HCT116 (cell line): ENCODE measurements at regions not wholly inside any gene's neighbourhood (a gene's known extent, or its start where the extent isn't known, plus 50 kb on each side); places are given as distances from the start of the nearest gene placed in this dataset.

Source experiments
- ATAC-seq: fragments of 200-7000 bp; cut with Tn5 transposase; 2 replicates; pipeline ENCODE4 v1.9.1; 2020; ENCODE audit warnings: mild to moderate bottlenecking, moderate library complexity
- BruUV-seq: library from RNA; stranded (reverse); fragments of 400-500 nt; replicated peaks from 2 replicates; lab custom pipeline; 2021; lab: Mats Ljungman, UMichigan
- CTCF ChIA-PET: fragments of 300-600 bp; sonication (Branson Sonifier 250); formaldehyde crosslinking; loops from one replicate; lab custom pipeline; 2021; ENCODE audit warnings: antibody characterized with exemption; lab: Charles Lee
- POLR2A ChIA-PET: fragments of 300-600, 350-600 bp; sonication (Branson Sonifier 250); formaldehyde crosslinking; loops from one replicate; lab custom pipeline; 2021; ENCODE audit warnings: antibody characterized with exemption; lab: Charles Lee
- RAD21 ChIA-PET, 2 experiments: fragments of 300-600 bp; sonication (Branson Sonifier 250); formaldehyde crosslinking; loops; one replicate each; lab custom pipeline; 2023; ENCODE audit warnings: low total read pairs in 2 of 2; ENCODE audit not compliant: uncharacterized antibody in 2 of 2, unreplicated experiment in 2 of 2, low non-redundant PET in 1 of 2; lab: Charles Lee
- DNase-seq: peaks from one replicate; pipeline ENCODE4 v3.0.0-alpha.2; 2010; ENCODE audit warnings: low read depth, low spot score
- H2AFZ ChIP-seq: fragments of 200-600 bp; shearing (Covaris generic), sonication (generic); 2 replicates; pipeline ENCODE4 v1.6.1; 2017; ENCODE audit warnings: low read depth, mixed run types, mixed read lengths, antibody characterized with exemption, low read length; ENCODE audit not compliant: poor library complexity, severe bottlenecking
- H3K27ac ChIP-seq: 2 replicates; pipeline ENCODE4 v1.5.1; 2012; ENCODE audit warnings: low read depth, low read length
- H3K27me3 ChIP-seq: fragments of 200-600 bp; sonication (generic); 2 replicates; pipeline ENCODE4 v1.6.1; 2016; ENCODE audit warnings: mixed run types, low read length, mixed read lengths; ENCODE audit not compliant: insufficient read depth
- H3K36me3 ChIP-seq, 2 experiments: fragments of 200-500 bp in 1 of 2; fragments of 200-600 bp in 1 of 2; sonication (Bioruptor generic) in 1 of 2; sonication (generic) in 1 of 2; 2 replicates each; pipeline versions ENCODE4 v1.5.1 to v1.6.1; 2014 to 2016; ENCODE audit warnings: low read length in 2 of 2, inconsistent platforms in 1 of 2, mixed read lengths in 1 of 2, mixed run types in 1 of 2; ENCODE audit not compliant: insufficient read depth in 2 of 2, control insufficient read depth in 1 of 2
- H3K4me1 ChIP-seq, 2 experiments: fragments of 200-600 bp in 1 of 2; sonication (generic) in 1 of 2; 2 replicates each; pipeline versions ENCODE4 v1.5.1 to v1.6.1; 2012 to 2017; ENCODE audit warnings: low read length in 2 of 2, inconsistent platforms in 1 of 2, mild to moderate bottlenecking in 1 of 2, mixed read lengths in 1 of 2, mixed run types in 1 of 2, moderate library complexity in 1 of 2; ENCODE audit not compliant: insufficient read depth in 2 of 2, control insufficient read depth in 1 of 2
- H3K4me2 ChIP-seq: fragments of 200-600 bp; sonication (generic); 2 replicates; pipeline ENCODE4 v1.6.1; 2017; ENCODE audit warnings: mixed run types, low read length, mixed read lengths
- H3K4me3 ChIP-seq, 2 experiments: fragments of 200-600 bp in 1 of 2; sonication (generic) in 1 of 2; replicated peaks in 1 of 2; 2 replicates each; pipeline ENCODE4 v1.5.1; 2011 to 2016; ENCODE audit warnings: low read length in 2 of 2, control low read depth in 1 of 2, low read depth in 1 of 2, mild to moderate bottlenecking in 1 of 2, mixed read lengths in 1 of 2, mixed run types in 1 of 2
- H3K79me2 ChIP-seq: fragments of 200-600 bp; sonication (generic); 2 replicates; pipeline ENCODE4 v1.6.1; 2017; ENCODE audit warnings: mild to moderate bottlenecking, mixed run types, low read length, moderate library complexity, mixed read lengths; ENCODE audit not compliant: insufficient read depth
- H3K9ac ChIP-seq: fragments of 200-600 bp; sonication (generic); 2 replicates; pipeline ENCODE4 v1.6.1; 2016; ENCODE audit warnings: low read length, mixed read lengths
- H3K9me2 ChIP-seq: fragments of 200-600 bp; sonication (generic), shearing (Covaris generic); 2 replicates; pipeline ENCODE4 v1.6.1; 2017; ENCODE audit warnings: mixed run types, mild to moderate bottlenecking, moderate library complexity; ENCODE audit not compliant: insufficient read depth
- H3K9me3 ChIP-seq, 2 experiments: fragments of 200-500 bp in 1 of 2; fragments of 200-600 bp in 1 of 2; sonication (Bioruptor generic) in 1 of 2; sonication (generic) in 1 of 2; 2 replicates each; pipeline ENCODE4 v1.6.1; 2014 to 2017; ENCODE audit warnings: low read length in 2 of 2, mixed read lengths in 2 of 2, inconsistent platforms in 1 of 2, low read depth in 1 of 2, mild to moderate bottlenecking in 1 of 2, mixed run types in 1 of 2, moderate library complexity in 1 of 2; ENCODE audit not compliant: control insufficient read depth in 1 of 2, insufficient read depth in 1 of 2
- H4K20me1 ChIP-seq: fragments of 200-600 bp; sonication (generic), shearing (Covaris generic); 2 replicates; pipeline ENCODE4 v1.6.1; 2017; ENCODE audit warnings: mixed run types, mild to moderate bottlenecking, moderate library complexity; ENCODE audit not compliant: insufficient read depth
- ATF3 ChIP-seq: IDR thresholded peaks from 2 replicates; pipeline ENCODE4 v1.6.1; 2012
- CTCF ChIP-seq, 3 experiments: fragments of 200-600 bp in 1 of 3; sonication (generic) in 1 of 3; IDR thresholded peaks in 2 of 3; conservative IDR thresholded peaks in 1 of 3; 2 replicates each; pipeline ENCODE4 v1.5.1; 2012 to 2017; ENCODE audit warnings: low read depth in 2 of 3, low read length in 2 of 3, antibody characterized with exemption in 1 of 3, borderline replicate concordance in 1 of 3, control low read depth in 1 of 3, mild to moderate bottlenecking in 1 of 3, mixed read lengths in 1 of 3, mixed run types in 1 of 3, moderate library complexity in 1 of 3; ENCODE audit not compliant: insufficient read depth in 1 of 3
- ELF1 ChIP-seq: IDR thresholded peaks from 2 replicates; pipeline ENCODE4 v1.6.1; 2012; ENCODE audit warnings: low read depth, borderline replicate concordance
- EZH2phosphoT487 ChIP-seq: fragments of 200-600 bp; IDR thresholded peaks from 2 replicates; pipeline ENCODE4 v1.6.1; 2018; ENCODE audit warnings: antibody characterized with exemption, borderline replicate concordance
- FOSL1 ChIP-seq: IDR thresholded peaks from 2 replicates; pipeline ENCODE4 v1.6.1; 2012; ENCODE audit warnings: low read depth
- JUND ChIP-seq: IDR thresholded peaks from 2 replicates; pipeline ENCODE4 v1.6.1; 2012
- POLR2A ChIP-seq: IDR thresholded peaks from 2 replicates; pipeline ENCODE4 v1.7.0; 2011; ENCODE audit warnings: borderline replicate concordance; ENCODE audit not compliant: insufficient read depth, insufficient read length; ENCODE audit errors: extremely low read depth
- POLR2AphosphoS5 ChIP-seq: IDR thresholded peaks from 2 replicates; pipeline ENCODE4 v1.6.1; 2011; ENCODE audit warnings: mild to moderate bottlenecking, low read depth, low read length, moderate library complexity
- RAD21 ChIP-seq: IDR thresholded peaks from 2 replicates; pipeline ENCODE4 v1.6.1; 2012; ENCODE audit warnings: low read depth, mild to moderate bottlenecking
- REST ChIP-seq: IDR thresholded peaks from 2 replicates; pipeline ENCODE4 v1.6.1; 2012; ENCODE audit warnings: low read depth
- SIN3A ChIP-seq: IDR thresholded peaks from 2 replicates; pipeline ENCODE4 v1.6.1; 2012; ENCODE audit warnings: low read depth
- SP1 ChIP-seq: IDR thresholded peaks from 2 replicates; pipeline ENCODE4 v1.6.1; 2012; ENCODE audit warnings: low read depth
- SRF ChIP-seq: IDR thresholded peaks from 2 replicates; pipeline ENCODE4 v1.6.1; 2012; ENCODE audit warnings: low read depth
- TCF7L2 ChIP-seq: IDR thresholded peaks from 2 replicates; pipeline ENCODE4 v1.7.0; 2011; ENCODE audit warnings: borderline replicate concordance, inconsistent platforms; ENCODE audit not compliant: insufficient read depth, insufficient read length; ENCODE audit errors: extremely low read depth
- YY1 ChIP-seq: IDR thresholded peaks from 2 replicates; pipeline ENCODE4 v1.6.1; 2011; ENCODE audit warnings: low read length, low read depth, moderate library complexity, mild to moderate bottlenecking; ENCODE audit not compliant: insufficient replicate concordance; ENCODE audit errors: extremely low read depth
- ZBTB33 ChIP-seq: IDR thresholded peaks from 2 replicates; pipeline ENCODE4 v1.6.1; 2011; ENCODE audit warnings: mild to moderate bottlenecking, low read length, moderate library complexity; ENCODE audit not compliant: insufficient replicate concordance; ENCODE audit errors: extremely low read depth
- ZFX ChIP-seq: fragments of 450-650 bp; IDR thresholded peaks from 2 replicates; pipeline ENCODE4 v1.6.1; 2017
- ZNF274 ChIP-seq: fragments of 200-500 bp; sonication (Bioruptor generic); IDR thresholded peaks from 2 replicates; pipeline ENCODE4 v1.6.1; 2014; ENCODE audit warnings: mild to moderate bottlenecking, low read depth, low read length, inconsistent platforms
- intact Hi-C: fragments of 100-400 bp; cut with micrococcal nuclease; formaldehyde crosslinking; loops from 2 replicates; pipeline ENCODE4 v1.10.0; 2022

GRCh38 chr2:35185861-35186412, 1169.6 kb upstream of the CRIM1 start:
- POLR2A ChIA-PET, result no interaction called here
- Histone ChIP-seq H3K79me2 (no peaks in the 10 kb centered on the region), H3K4me2 (no peak overlapping the region), H3K27me3 (no peaks in the 10 kb centered on the region), H3K9me2 (no peaks in the 10 kb centered on the region), H2AFZ (no peak overlapping the region), H3K4me3 (no peak overlapping the region), H4K20me1 (no peaks in the 10 kb centered on the region), H3K36me3 (no peaks in the 10 kb centered on the region), H3K9me3 (peaks cover 5 to 8% of the 10 kb centered on the region in 2 experiments; a peak in 3 of 4 replicates), H3K9ac (no peak overlapping the region), H3K4me1 (no peaks in the 10 kb centered on the region), H3K27ac (no peak overlapping the region)
- TF ChIP-seq CTCF (IDR thresholded peaks at IDR 0.05 in 2 of 3, conservative IDR thresholded peaks at IDR 0.05 in 1 of 3; ENCODE audit: borderline replicate concordance in 1 of 3, insufficient read depth in 1 of 3, low read depth in 2 of 3, low read length in 2 of 3) (no peak), TCF7L2 (no peak), POLR2A (no peak), RAD21 (no peak), REST (no peak), FOSL1 (no peak), EZH2phosphoT487 (no peak), SRF (no peak), ATF3 (no peak), ZBTB33 (no peak), JUND (no peak), ELF1 (no peak), POLR2AphosphoS5 (no peak), SIN3A (no peak), ZNF274 (no peak), SP1 (no peak), YY1 (no peak), ZFX (no peak)
- intact Hi-C loops, result no loop called here
- CTCF ChIA-PET, result no interaction called here
- RAD21 ChIA-PET, result no interaction called here
- ATAC-seq (no peak), DNase-seq (no peak)
- BruUV-seq, result no TSS peak
